A673 (cell line): ENCODE measurements at regions not wholly inside any gene's neighbourhood (a gene's known extent, or its start where the extent isn't known, plus 50 kb on each side); places are given as distances from the start of the nearest gene placed in this dataset.

Source experiments
- BruUV-seq: library from RNA; stranded (reverse); fragments of 400-500 nt; replicated peaks from 2 replicates; lab custom pipeline; 2021; lab: Mats Ljungman, UMichigan
- CTCF ChIA-PET: fragments of 300-600 bp; sonication (Branson Sonifier 250); formaldehyde crosslinking; loops from one replicate; lab custom pipeline; 2022; ENCODE audit warnings: antibody characterized with exemption; lab: Charles Lee
- POLR2A ChIA-PET: fragments of 300-600 bp; sonication (Branson Sonifier 250); formaldehyde crosslinking; loops from one replicate; lab custom pipeline; 2022; ENCODE audit warnings: antibody characterized with exemption; ENCODE audit not compliant: low non-redundant PET; lab: Charles Lee
- DNase-seq: peaks from one replicate; pipeline ENCODE4 v3.0.0-alpha.2; 2015; ENCODE audit warnings: low spot score
- H3K27ac ChIP-seq: fragments of 200-600 bp; sonication (generic); 2 replicates; pipeline ENCODE4 v1.5.1; 2016; ENCODE audit warnings: mixed run types, low read depth, mild to moderate bottlenecking, mixed read lengths, antibody characterized with exemption, low read length; ENCODE audit not compliant: poor library complexity, severe bottlenecking
- H3K27me3 ChIP-seq: fragments of 200-600 bp; sonication (generic); replicated peaks from 2 replicates; pipeline ENCODE4 v1.6.1; 2017; ENCODE audit warnings: mixed run types, low read depth, mild to moderate bottlenecking, mixed read lengths, antibody characterized with exemption, low read length; ENCODE audit not compliant: insufficient read depth, poor library complexity
- H3K36me3 ChIP-seq: fragments of 200-600 bp; sonication (generic); 2 replicates; pipeline ENCODE4 v1.6.1; 2016; ENCODE audit warnings: mixed run types, mild to moderate bottlenecking, mixed read lengths, antibody characterized with exemption, low read length; ENCODE audit not compliant: insufficient read depth, poor library complexity, severe bottlenecking
- H3K4me1 ChIP-seq: fragments of 200-600 bp; sonication (generic); 2 replicates; pipeline ENCODE4 v1.6.1; 2017; ENCODE audit warnings: mixed run types, mild to moderate bottlenecking, mixed read lengths, antibody characterized with exemption, low read length; ENCODE audit not compliant: insufficient read depth, poor library complexity, severe bottlenecking
- H3K4me3 ChIP-seq: fragments of 200-600 bp; sonication (generic); 2 replicates; pipeline ENCODE4 v1.5.1; 2016; ENCODE audit warnings: low read depth, mixed run types, mild to moderate bottlenecking, mixed read lengths, low read length; ENCODE audit not compliant: poor library complexity, severe bottlenecking
- H3K9me3 ChIP-seq: fragments of 200-600 bp; sonication (generic); 2 replicates; pipeline ENCODE4 v1.6.1; 2016; ENCODE audit warnings: mixed run types, low read depth, mild to moderate bottlenecking, mixed read lengths, antibody characterized with exemption, low read length; ENCODE audit not compliant: poor library complexity, severe bottlenecking
- EZH2 ChIP-seq: fragments of 200-600 bp; sonication (generic); IDR thresholded peaks from 2 replicates; pipeline ENCODE4 v1.6.1; 2017; ENCODE audit warnings: borderline replicate concordance, low read depth, mild to moderate bottlenecking, mixed read lengths, antibody characterized with exemption, low read length; ENCODE audit not compliant: poor library complexity, severe bottlenecking
- intact Hi-C: fragments of 100-400 bp; cut with micrococcal nuclease; formaldehyde crosslinking; loops from one replicate; pipeline ENCODE4 v1.10.0; 2022; ENCODE audit not compliant: unreplicated experiment
- TF ChIP-seq, protein P1 (sequence below): fragments of 300-800, 200-600 bp; sonication (generic); conservative IDR thresholded peaks from 2 replicates; pipeline ENCODE4 v1.5.1; 2017; ENCODE audit warnings: low read depth, mild to moderate bottlenecking, antibody characterized with exemption, low read length, moderate library complexity, mixed read lengths

DNA sequence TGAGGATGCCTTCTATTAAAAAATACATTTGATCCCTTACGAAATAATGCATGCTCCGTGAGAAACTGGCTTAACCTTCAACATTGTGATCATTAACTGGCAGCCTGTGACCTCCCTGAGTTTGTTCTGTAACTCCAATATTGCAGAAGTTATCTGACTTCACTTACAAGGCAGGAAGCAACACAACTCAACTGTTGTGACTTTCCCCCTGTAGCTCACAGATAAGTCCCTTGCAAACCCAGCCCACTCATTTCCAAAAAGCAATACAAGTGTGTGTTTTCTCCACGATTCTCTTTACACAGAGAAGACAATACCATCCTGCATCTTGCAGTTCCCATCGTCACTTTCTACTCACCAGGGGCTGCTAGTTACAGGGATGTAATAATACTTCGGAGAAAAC lies 304.7 kb upstream of the TMEM132C start:
- intact Hi-C loops: no loop called here
- Histone ChIP-seq H3K27ac (no peak overlapping the region), H3K9me3 (no peaks in the 10 kb centered on the region), H3K4me1 (no peaks in the 10 kb centered on the region), H3K4me3 (no peak overlapping the region), H3K27me3 (no peaks in the 10 kb centered on the region), H3K36me3 (no peaks in the 10 kb centered on the region)
- POLR2A ChIA-PET: no interaction called here
- no peak for DNase-seq
- TF ChIP-seq, protein P1, sequence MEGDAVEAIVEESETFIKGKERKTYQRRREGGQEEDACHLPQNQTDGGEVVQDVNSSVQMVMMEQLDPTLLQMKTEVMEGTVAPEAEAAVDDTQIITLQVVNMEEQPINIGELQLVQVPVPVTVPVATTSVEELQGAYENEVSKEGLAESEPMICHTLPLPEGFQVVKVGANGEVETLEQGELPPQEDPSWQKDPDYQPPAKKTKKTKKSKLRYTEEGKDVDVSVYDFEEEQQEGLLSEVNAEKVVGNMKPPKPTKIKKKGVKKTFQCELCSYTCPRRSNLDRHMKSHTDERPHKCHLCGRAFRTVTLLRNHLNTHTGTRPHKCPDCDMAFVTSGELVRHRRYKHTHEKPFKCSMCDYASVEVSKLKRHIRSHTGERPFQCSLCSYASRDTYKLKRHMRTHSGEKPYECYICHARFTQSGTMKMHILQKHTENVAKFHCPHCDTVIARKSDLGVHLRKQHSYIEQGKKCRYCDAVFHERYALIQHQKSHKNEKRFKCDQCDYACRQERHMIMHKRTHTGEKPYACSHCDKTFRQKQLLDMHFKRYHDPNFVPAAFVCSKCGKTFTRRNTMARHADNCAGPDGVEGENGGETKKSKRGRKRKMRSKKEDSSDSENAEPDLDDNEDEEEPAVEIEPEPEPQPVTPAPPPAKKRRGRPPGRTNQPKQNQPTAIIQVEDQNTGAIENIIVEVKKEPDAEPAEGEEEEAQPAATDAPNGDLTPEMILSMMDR: no peak
- no peak for TF ChIP-seq EZH2
- no TSS peak for BruUV-seq
- CTCF ChIA-PET: no interaction called here

DNA sequence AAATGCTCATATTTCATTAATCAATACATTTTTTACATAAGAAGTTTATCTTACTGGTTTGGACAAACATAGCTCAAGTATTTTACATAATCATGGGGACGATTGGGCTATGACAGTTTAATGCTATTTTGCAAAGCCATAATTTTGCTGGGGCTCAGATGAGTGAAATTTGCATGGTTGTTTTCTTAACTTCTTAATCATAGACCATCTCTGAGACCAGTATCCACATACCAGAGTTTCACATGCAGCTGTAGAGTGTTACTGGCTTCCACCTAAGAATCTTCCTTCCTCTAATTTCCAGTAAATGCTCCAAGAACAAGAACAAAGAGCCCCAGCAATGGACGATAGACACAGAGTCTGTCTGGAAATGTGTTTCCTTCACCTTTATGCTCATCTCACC lies 303.0 kb upstream of the TMEM132C start:
- POLR2A ChIA-PET: no interaction called here
- Histone ChIP-seq H3K27ac (no peak overlapping the region), H3K4me3 (no peak overlapping the region), H3K27me3 (no peaks in the 10 kb centered on the region), H3K36me3 (no peaks in the 10 kb centered on the region), H3K9me3 (no peaks in the 10 kb centered on the region), H3K4me1 (no peaks in the 10 kb centered on the region)
- no TSS peak for BruUV-seq
- TF ChIP-seq, protein P1: no peak
- TF ChIP-seq EZH2: no peak
- intact Hi-C loops: no loop called here
- CTCF ChIA-PET: no interaction called here
- DNase-seq: no peak

DNA sequence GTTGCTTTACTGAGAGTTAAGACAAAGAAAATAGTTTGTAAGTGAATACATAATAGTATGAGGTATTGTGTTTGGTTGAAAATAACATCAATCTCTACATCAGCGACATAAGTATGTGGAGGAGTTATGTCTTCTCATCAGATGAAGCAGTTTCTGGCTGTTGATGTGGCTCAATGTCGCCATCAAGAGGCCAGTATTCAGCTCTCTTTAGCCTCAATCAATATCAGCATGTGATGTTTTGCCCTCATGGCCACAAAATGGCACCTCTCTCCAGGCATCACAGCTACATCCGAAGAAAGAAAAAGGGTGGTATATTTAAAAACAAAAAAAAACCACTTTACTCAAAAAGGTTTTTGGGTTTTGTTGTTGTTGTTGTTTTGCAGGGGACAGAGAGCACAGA lies 302.3 kb upstream of the TMEM132C start:
- Histone ChIP-seq H3K4me1 (no peaks in the 10 kb centered on the region), H3K27ac (no peak overlapping the region), H3K9me3 (no peaks in the 10 kb centered on the region), H3K36me3 (no peaks in the 10 kb centered on the region), H3K27me3 (no peaks in the 10 kb centered on the region), H3K4me3 (no peak overlapping the region)
- intact Hi-C loops: no loop called here
- peak; percentile 30 for DNase-seq
- ChIA-PET CTCF (no interaction called here), POLR2A (no interaction called here)
- no TSS peak for BruUV-seq
- TF ChIP-seq EZH2: no peak
- TF ChIP-seq, protein P1: peak; percentile 47
